ENCODE measurements at regions not wholly inside any gene's neighbourhood (a gene's known extent, or its start where the extent isn't known, plus 50 kb on each side); places are given as distances from the start of the nearest gene placed in this dataset.

DNA sequence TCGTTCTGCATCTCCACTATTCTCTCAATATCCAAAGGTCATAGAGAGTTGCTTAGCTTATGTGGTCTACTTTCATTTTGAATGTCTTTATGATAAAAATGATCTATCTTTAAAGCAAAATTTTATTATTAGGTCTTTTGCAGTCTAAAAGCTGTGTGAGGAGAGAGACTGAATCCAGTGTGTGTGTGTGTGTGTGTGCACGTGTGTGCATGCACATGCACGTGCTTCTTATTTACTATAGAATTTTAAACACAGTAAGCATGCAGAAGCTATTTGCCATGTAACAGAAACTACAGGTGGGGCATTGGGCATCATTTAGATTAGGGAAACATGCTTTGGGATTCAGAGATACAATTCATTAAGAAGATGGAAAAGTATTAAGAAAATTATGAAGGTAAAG, 136.0 kb upstream of the SPRY2 start:
- TF ChIP-seq CHD2 (IDR thresholded peaks at IDR 0.05; ENCODE audit: low read length, partially characterized antibody) (no peak), CEBPB (IDR thresholded peaks at IDR 0.05) (no peak), EP300 (IDR thresholded peaks at IDR 0.05) (no peak), MYC (IDR thresholded peaks at IDR 0.05; ENCODE audit: borderline replicate concordance, low read length) (no peak), CBX2 (IDR thresholded peaks at IDR 0.05; ENCODE audit: borderline replicate concordance, low read depth) (no peak), POLR2A (IDR thresholded peaks at IDR 0.05; ENCODE audit: low read length) (no peak), HDAC2 (IDR thresholded peaks at IDR 0.05) (no peak), EHMT2 (IDR thresholded peaks at IDR 0.05; ENCODE audit: low read depth) (no peak)
- TF ChIP-seq, protein P1, sequence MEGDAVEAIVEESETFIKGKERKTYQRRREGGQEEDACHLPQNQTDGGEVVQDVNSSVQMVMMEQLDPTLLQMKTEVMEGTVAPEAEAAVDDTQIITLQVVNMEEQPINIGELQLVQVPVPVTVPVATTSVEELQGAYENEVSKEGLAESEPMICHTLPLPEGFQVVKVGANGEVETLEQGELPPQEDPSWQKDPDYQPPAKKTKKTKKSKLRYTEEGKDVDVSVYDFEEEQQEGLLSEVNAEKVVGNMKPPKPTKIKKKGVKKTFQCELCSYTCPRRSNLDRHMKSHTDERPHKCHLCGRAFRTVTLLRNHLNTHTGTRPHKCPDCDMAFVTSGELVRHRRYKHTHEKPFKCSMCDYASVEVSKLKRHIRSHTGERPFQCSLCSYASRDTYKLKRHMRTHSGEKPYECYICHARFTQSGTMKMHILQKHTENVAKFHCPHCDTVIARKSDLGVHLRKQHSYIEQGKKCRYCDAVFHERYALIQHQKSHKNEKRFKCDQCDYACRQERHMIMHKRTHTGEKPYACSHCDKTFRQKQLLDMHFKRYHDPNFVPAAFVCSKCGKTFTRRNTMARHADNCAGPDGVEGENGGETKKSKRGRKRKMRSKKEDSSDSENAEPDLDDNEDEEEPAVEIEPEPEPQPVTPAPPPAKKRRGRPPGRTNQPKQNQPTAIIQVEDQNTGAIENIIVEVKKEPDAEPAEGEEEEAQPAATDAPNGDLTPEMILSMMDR (IDR thresholded peaks at IDR 0.05) = no peak
- TF ChIP-seq, protein P2, sequence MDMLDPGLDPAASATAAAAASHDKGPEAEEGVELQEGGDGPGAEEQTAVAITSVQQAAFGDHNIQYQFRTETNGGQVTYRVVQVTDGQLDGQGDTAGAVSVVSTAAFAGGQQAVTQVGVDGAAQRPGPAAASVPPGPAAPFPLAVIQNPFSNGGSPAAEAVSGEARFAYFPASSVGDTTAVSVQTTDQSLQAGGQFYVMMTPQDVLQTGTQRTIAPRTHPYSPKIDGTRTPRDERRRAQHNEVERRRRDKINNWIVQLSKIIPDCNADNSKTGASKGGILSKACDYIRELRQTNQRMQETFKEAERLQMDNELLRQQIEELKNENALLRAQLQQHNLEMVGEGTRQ (IDR thresholded peaks at IDR 0.05) = no peak

Data from A549 (cell line).